Hepatocyte (in vitro differentiated cells): ENCODE measurements at regions not wholly inside any gene's neighbourhood (a gene's known extent, or its start where the extent isn't known, plus 50 kb on each side); places are given as distances from the start of the nearest gene placed in this dataset.
"Not testable (repeated sequence)": the region's sequence is repeated elsewhere in the genome, so short reads cannot be mapped to it uniquely, and the experiment has no call there.

Experiments
- EZH2phosphoT487 ChIP-seq: fragments of 200-600 bp; sonication (generic); IDR thresholded peaks from one replicate; pipeline ENCODE4 v1.6.1; 2018; ENCODE audit warnings: antibody characterized with exemption, mild to moderate bottlenecking, low read depth, moderate library complexity; ENCODE audit not compliant: unreplicated experiment, severe bottlenecking
- TF ChIP-seq, protein P1 (sequence below): fragments of 200-600 bp; sonication (generic); IDR thresholded peaks from 2 replicates; pipeline ENCODE4 v1.5.1; 2016; ENCODE audit warnings: antibody characterized with exemption, mild to moderate bottlenecking; ENCODE audit not compliant: poor library complexity

DNA sequence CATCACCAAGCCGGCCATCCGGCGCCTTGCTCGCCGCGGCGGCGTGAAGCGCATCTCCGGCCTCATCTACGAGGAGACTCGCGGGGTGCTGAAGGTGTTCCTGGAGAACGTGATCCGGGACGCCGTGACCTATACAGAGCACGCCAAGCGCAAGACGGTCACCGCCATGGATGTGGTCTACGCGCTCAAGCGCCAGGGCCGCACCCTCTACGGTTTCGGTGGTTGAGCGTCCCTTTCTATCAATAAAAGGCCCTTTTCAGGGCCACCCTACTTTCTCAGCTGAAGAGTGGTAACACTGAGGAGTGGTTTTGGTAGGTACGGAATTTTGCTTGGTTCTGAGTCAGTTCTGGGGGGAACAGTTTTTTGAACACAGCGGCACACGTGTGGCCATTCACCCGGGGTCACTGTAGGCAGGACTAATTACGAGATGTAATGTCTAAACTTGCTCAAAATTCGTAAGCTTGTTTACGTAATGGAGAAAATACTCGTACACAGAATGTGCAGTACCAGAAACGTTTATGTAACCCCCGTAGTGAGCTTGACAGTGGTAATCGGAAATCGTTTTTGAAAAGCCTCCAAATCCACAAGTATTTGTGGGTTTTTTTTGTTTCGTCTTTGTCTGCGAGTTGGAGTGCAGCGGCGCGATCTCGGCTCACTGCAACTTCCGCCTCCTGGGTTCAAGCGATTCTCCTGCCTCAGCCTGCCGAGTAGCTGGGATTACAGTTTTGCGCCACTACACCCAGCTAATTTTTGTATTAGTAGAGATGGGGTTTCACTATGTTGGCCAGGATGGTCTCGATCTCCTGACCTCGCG, 87.8 kb downstream of the OR2B2 start:
- TF ChIP-seq, protein P1, sequence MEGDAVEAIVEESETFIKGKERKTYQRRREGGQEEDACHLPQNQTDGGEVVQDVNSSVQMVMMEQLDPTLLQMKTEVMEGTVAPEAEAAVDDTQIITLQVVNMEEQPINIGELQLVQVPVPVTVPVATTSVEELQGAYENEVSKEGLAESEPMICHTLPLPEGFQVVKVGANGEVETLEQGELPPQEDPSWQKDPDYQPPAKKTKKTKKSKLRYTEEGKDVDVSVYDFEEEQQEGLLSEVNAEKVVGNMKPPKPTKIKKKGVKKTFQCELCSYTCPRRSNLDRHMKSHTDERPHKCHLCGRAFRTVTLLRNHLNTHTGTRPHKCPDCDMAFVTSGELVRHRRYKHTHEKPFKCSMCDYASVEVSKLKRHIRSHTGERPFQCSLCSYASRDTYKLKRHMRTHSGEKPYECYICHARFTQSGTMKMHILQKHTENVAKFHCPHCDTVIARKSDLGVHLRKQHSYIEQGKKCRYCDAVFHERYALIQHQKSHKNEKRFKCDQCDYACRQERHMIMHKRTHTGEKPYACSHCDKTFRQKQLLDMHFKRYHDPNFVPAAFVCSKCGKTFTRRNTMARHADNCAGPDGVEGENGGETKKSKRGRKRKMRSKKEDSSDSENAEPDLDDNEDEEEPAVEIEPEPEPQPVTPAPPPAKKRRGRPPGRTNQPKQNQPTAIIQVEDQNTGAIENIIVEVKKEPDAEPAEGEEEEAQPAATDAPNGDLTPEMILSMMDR, result not testable (repeated sequence)
- not testable (repeated sequence) for TF ChIP-seq EZH2phosphoT487
